Liver (tissue), 3 donors: ENCODE measurements at regions not wholly inside any gene's neighbourhood (a gene's known extent, or its start where the extent isn't known, plus 50 kb on each side); places are given as distances from the start of the nearest gene placed in this dataset.

Source experiments
- EGR1 ChIP-seq, 2 donors: IDR thresholded peaks; 2 replicates each; pipeline ENCODE4 v1.6.1; 2016 to 2018; ENCODE audit warnings: antibody characterized with exemption in 2 of 2, low read depth in 2 of 2
- GABPA ChIP-seq, 2 donors: IDR thresholded peaks in 1 of 2; conservative IDR thresholded peaks in 1 of 2; 2 replicates each; pipeline ENCODE4 v1.6.1; 2016; ENCODE audit warnings: antibody characterized with exemption in 2 of 2, mild to moderate bottlenecking in 1 of 2, moderate library complexity in 1 of 2
- JUND ChIP-seq, 2 donors: IDR thresholded peaks; 2 replicates each; pipeline ENCODE4 v1.6.1; 2016; ENCODE audit warnings: antibody characterized with exemption in 2 of 2
- NR2F2 ChIP-seq: IDR thresholded peaks from 2 replicates; pipeline ENCODE4 v1.6.1; 2016; ENCODE audit warnings: antibody characterized with exemption
- RAD21 ChIP-seq, 2 donors: IDR thresholded peaks; 2 replicates each; pipeline ENCODE4 v1.6.1; 2016; ENCODE audit warnings: antibody characterized with exemption in 2 of 2, mild to moderate bottlenecking in 2 of 2
- REST ChIP-seq: IDR thresholded peaks from 2 replicates; pipeline ENCODE4 v1.6.1; 2016; ENCODE audit warnings: antibody characterized with exemption, mild to moderate bottlenecking
- TF ChIP-seq, protein P1 (sequence below): IDR thresholded peaks from 2 replicates; pipeline ENCODE4 v1.6.1; 2016; ENCODE audit warnings: antibody characterized with exemption
- TF ChIP-seq, protein P2 (sequence below): fragments of 150-350 bp; IDR thresholded peaks from 2 replicates; pipeline ENCODE4 v1.5.1; 2017; ENCODE audit warnings: improper control_type of control experiment, low read depth, low read length; ENCODE audit not compliant: missing input control
- donor health status: healthy.
- donor health status: healthy.

DNA sequence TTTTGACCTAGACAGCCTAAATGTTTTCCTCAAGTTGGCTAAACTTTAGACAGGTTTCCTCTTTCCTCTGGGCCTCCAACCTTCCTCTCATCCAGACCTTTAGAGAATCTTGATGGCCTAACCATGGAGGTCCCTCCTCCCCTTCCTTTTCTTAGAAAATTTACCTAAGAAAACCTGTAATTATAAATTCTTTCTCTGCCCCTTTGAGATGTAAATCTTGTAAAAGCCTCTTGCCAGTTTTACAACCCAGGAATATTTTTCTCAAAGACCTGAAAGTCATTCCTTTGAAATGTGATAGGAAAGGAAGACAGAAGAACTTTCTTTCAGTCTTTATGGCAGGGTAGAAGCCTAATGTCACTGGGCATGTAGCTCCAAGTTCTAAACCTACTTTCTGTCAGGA lies 1752.6 kb upstream of the C9orf72 start:
- TF ChIP-seq, protein P1, sequence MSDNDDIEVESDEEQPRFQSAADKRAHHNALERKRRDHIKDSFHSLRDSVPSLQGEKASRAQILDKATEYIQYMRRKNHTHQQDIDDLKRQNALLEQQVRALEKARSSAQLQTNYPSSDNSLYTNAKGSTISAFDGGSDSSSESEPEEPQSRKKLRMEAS, result no peak
- TF ChIP-seq, protein P2, sequence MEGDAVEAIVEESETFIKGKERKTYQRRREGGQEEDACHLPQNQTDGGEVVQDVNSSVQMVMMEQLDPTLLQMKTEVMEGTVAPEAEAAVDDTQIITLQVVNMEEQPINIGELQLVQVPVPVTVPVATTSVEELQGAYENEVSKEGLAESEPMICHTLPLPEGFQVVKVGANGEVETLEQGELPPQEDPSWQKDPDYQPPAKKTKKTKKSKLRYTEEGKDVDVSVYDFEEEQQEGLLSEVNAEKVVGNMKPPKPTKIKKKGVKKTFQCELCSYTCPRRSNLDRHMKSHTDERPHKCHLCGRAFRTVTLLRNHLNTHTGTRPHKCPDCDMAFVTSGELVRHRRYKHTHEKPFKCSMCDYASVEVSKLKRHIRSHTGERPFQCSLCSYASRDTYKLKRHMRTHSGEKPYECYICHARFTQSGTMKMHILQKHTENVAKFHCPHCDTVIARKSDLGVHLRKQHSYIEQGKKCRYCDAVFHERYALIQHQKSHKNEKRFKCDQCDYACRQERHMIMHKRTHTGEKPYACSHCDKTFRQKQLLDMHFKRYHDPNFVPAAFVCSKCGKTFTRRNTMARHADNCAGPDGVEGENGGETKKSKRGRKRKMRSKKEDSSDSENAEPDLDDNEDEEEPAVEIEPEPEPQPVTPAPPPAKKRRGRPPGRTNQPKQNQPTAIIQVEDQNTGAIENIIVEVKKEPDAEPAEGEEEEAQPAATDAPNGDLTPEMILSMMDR, result no peak
- no peak for TF ChIP-seq NR2F2
- TF ChIP-seq GABPA (IDR thresholded peaks at IDR 0.05 in 1 of 2, conservative IDR thresholded peaks at IDR 0.05 in 1 of 2), result no peak
- TF ChIP-seq JUND (IDR thresholded peaks at IDR 0.05), result no peak
- no peak for TF ChIP-seq REST
- TF ChIP-seq RAD21 (IDR thresholded peaks at IDR 0.05), result no peak
- no peak for TF ChIP-seq EGR1 (IDR thresholded peaks at IDR 0.05; ENCODE audit: low read depth in 2 of 2)
